ENCODE measurements at regions not wholly inside any gene's neighbourhood (a gene's known extent, or its start where the extent isn't known, plus 50 kb on each side); places are given as distances from the start of the nearest gene placed in this dataset.
"Not testable (repeated sequence)": the region's sequence is repeated elsewhere in the genome, so short reads cannot be mapped to it uniquely, and the experiment has no call there.

DNA sequence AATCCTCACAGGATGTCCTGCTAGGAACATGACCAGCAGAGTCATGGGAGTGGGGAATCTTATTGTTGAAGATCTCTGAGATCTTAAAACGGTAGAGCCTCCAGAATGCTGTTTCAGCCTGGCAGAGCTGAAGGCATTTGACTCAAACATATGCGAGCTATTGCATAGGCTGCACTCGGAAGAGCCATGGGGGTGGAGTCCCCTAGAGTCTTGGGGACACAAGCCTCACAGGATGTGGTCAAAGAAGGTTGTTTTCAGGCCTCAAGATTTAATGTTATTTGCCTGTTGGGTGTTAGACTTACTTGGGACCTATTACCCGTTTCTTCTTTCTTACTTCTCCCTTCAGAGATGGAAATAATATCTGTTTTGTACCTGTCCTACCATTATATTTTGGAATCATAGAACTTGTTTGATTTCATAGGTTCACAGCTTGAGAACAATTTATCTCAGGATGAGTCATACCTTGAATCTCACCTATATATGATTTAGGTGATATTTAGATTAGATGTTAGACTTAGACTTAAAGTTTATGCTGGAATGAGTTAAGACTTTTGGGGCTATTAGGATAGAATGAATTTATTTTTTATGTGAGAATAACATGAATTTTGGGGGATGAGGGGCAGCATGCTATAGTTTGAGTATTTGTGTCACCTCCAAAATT lies 172.2 kb upstream of the ATP2B1 start:
- DNase-seq (ENCODE audit: low read depth), result no peak

DNA sequence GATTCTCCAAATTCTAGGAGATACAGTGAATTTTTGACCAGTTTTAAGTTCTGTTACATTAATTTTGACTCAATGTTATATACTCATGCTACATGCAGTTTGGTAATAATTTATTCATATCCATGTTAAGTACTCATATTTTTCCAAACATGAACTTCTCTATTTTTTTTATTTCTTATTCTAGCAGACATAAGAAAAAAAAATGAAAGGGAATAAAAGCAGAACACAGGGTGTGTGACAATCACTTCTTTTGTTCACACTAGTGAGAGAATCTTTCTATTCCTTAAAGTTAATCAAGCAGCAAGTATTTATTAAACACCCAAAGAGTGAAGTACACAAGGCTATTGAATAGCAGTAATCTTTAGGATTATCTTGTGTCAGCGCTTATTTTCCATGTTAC lies 171.1 kb upstream of the ATP2B1 start:
- no peak for DNase-seq (ENCODE audit: low read depth)

DNA sequence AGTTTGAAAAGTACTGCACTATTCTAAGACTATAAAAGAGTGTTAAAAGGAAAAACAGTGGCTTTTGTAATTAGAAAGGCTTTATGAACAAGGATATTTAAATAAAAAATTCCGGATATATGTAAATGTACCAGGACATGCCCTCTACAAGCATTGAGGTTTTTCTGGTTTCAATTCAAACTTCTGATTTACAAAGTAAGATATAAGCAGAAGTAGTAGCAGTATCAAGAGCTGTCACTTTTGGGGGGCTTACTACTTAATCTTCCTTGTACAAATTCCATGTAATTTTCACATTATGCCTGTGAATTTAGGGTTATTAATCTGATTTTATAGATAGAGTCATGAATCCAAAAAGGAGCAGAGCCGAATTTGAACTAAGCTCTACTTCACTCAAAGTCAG lies 170.3 kb upstream of the ATP2B1 start:
- no peak for DNase-seq (ENCODE audit: low read depth)

DNA sequence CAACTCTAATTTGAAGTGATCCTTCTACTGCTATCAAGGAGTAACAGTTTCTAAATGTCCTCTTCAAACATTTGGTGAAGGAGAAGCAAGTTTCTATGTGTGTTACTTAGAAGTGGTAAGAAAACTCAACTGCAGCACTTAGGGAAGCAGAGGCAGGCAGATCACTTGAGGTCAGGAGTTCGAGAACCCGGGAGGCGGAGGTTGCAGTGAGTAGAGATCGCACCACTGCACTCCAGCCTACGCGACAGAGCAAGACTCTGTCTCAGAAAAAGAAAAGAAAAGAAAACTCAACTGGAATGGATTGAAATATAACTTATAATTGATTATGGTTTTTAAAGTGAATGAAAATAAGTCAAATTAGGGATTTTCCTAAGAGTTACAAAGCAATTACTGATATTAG lies 169.7 kb upstream of the ATP2B1 start:
- no peak for DNase-seq (ENCODE audit: low read depth)

DNA sequence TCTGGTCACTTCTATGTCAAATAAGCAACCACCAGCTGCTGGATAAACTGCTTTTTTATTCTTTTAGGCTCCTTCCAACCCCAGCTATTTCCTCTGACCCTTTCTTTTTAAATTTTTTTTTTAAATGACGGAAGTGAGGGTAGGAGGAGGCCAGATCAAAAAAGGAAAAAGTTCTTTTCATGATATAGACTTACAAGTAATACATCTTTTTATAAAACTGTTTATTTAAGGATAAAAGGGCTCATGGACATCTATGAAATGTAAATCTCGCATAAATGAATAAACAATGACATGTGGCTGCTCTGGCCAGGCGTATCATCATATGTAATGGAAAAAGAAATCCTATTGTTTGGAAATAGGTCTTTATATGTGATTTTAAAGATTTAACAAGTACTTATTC lies 169.0 kb upstream of the ATP2B1 start:
- no peak for DNase-seq (ENCODE audit: low read depth)

DNA sequence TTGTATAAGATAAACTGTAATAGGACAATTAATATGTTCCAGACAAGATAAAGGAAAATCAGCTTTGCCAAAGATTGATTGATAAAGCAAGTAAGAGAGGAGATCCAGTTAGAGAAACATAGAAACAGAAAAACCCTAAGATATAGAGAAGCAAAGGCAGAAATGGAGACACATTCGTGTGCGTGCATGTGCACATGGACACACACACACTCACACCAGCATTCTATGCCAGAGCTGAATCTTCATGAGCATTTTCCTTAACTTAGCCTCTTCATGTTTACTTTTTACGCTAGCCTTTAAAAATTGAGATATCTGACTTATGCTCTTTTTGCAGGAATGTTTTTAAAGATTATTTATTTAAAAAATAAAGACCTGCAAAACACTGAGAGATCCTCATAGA lies 168.5 kb upstream of the ATP2B1 start:
- DNase-seq (ENCODE audit: low read depth), result no peak

DNA sequence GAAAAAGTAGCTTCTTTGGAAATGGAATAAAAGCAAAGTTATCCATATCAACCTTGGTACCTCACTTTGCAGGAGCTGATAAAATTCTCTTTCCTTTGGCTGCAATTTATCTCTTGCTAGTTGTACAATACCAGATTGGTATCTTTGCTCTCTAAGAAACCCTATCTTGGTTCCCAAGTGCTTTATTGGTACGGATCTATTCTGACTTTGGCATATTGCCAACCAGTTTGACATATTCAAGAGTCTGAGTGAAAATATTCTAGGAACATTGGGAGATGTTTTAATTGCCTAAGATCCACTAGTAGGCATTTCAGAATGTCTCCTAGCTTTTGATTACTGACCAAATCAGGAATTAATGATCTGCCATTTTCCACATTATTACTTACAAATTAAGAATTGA lies 167.2 kb upstream of the ATP2B1 start:
- DNase-seq (ENCODE audit: low read depth), result no peak

DNA sequence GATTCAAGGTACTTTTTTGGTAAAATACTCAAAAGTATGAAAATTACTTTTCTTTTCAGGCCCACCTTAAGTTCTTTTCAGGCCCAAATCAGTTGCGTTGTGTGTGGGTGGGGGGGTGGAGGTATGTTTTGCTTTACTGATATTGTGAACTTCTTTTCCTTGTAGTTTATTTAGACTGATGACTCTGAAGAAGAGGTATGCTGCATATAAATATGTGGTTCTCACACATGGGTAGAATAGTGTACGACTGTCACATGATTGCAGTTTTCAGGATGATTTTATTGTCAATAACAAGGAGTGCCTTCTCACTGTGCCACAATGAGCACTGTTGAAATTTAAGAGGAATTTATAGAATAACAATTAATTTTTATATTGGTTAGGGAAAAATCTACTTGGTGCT lies 166.6 kb upstream of the ATP2B1 start:
- DNase-seq (ENCODE audit: low read depth), result no peak

DNA sequence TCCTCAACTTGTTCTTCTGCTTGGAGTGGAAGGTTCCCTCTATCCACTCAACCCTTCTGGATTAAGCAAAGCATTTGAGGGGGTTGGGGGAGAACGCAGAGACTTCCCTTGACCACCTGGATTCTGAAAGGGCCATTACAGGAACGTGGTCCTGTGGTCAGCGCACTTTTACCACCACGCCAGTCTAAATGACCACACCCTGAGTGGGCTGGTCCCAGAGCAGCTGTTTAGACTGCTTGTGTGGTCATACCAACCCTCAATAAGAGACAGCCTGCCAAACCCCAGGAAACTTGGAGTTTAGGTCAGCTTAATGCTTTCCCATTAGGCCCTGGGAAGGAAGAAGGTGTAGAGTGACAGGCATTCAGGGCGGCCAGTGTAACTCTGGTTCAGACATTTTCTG lies 165.5 kb upstream of the ATP2B1 start:
- DNase-seq (ENCODE audit: low read depth), result no peak

DNA sequence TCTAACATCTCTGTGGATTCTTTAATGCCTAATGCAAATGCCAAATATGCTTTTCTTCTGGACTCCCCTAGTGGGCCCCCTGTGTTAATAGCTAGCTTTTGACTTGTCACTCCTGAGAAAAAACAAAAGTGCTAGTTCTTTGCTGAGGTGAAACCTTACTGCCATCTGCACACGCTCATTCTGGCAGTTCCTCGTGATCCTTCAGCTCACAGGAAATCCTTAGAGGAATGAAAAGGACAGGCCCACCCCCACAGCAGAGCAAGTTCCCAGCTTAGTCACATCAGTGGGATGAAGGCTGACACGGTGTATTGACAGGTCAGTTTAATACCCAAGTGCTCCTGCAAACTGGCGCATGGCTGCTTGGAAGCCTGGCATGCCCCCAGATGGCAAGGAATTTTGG lies 165.1 kb upstream of the ATP2B1 start:
- DNase-seq (ENCODE audit: low read depth), result no peak

DNA sequence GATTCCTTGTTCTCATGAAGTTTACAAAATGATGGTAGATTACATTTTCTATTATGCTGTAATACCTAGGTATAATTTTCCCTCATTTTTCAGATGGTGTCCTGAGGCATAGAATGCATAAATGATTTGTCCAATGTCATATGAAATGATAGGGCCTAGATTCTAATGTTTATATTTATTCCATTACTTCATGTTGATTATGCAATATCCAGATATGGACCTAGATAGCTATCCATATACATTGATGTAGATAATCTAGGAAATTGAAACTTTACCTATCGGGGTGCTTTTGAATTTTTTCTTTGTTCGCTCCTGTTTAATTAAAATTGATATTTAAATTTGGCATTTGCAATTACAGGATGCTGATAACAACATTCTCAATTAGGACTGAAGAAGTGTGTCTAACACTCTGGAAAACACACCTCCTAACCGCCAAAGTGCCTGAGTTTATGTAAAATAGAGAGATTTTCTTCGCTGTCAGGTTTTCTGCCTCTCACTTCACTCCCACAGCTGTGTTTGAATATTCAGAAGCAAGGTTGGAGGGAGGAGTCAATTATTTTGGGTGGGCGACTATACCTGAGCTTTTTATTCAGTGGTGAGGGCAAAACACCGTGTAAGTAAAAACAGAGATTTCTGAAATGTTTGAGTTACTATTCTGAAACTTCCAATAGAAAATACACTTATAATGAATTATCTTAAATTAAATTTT lies 164.4 kb upstream of the ATP2B1 start:
- no peak for DNase-seq (ENCODE audit: low read depth)

DNA sequence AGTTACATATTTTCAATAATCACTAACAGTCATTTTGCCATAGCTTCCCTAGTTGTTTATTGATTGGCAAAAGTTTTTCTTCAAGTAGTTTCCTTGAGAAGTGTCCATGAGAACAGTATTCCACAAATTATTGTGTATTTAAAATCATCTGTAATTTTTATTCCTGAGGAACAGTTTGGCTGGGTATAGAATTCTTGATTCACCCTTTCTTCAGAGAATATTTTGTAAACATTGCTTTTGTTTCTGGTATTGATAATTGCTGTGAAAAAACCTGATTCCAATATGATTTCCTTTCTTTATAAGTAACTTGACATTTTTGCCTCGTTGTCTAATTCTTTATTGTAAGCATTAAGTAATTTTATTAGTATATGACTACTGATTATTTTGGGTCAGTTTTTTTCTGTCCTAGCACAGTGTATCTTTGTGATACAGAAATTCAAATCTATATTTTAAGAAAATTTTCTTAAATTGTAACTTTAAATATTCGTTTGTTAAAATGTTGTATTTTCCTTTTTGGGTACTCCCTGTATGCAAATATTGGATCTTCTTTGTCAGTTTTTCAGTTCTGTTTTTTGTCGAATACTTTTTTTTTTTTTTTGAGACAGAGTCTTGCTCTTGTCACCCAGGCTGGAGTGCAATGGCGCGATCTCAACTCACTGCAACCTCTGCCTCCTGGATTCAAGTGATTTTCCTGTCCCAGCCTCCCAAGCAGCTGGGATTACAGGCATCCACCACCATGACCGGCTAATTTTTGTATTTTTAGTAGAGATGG lies 162.0 kb upstream of the ATP2B1 start:
- DNase-seq (ENCODE audit: low read depth), result no peak

DNA sequence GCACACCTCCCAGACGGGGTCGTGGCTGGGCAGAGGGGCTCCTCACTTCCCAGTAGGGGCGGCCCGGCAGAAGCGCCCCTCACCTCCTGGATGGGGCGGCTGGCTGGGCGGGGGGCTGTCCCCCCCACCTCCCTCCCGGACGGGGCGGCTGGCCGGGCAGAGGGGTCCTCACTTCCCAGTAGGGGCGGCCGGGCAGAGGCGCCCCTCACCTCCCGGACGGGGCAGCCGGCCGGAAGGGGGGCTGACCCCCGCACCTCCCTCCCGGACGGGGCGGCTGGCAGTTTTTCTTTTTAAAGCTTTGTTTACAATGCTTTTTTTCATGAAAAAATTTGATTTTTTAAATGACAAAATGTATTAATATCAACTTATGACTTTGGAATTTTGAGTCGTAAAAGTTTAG lies 159.0 kb upstream of the ATP2B1 start:
- not testable (repeated sequence) for DNase-seq (ENCODE audit: low read depth)

DNA sequence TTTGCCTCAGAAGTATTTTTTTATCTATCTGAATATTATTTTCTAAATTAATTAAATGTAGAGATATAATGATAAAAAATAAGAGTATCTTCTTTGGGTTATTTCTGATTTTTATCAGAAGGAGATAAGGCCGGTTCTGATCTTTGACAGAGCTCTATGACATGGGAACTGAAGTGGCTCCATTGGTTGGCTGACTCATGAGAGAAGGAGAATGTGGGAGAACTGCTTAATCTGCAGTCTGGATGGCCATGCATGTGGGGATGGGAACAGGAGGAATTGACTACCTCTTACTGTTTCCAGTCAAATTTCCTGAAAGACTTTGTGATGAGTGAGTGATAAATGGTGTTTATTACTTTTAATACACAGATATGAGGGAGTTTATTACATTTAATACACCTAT lies 155.8 kb upstream of the ATP2B1 start:
- DNase-seq (ENCODE audit: low read depth), result no peak

DNA sequence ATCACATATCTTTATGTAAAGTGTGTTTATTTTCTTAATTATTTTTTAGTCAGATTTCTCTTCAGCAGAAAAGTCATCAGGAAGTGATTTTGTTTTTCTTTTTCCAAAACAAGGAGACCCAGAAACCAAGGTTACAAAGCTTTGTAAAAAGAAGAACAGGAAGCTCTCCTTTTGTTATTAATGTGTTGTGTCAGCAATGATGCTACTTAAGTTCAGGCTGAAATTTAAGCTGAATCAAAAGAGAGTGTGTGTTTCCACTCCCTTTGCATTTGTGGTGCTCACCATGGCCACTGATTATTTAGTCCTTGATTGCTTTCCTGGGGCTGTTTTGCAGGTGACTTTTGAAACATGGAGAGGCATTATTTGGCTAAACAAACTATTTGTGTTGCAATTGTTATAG lies 155.3 kb upstream of the ATP2B1 start:
- no peak for DNase-seq (ENCODE audit: low read depth)

DNA sequence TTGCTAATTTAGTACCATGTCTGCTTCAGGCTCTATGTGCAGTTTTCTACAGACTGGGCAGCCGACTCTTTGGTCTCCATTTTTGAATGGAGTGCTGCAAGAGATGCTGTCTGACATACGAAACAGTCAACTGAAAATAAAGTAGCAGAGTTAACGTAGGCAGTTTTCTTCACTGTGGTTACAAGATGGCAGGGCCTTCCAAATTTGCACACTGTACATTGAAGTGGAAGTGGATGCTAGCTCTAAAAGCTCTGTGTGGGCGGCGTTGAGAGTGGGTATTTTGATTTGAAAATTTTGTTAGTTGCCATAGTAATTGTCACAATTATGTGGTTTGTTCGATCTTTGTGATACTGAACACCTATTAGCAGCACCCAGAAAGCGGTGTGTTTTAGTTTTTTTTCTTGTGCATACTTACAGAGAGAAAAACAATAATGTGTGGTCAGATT lies 154.9 kb upstream of the ATP2B1 start:
- DNase-seq (ENCODE audit: low read depth), result no peak

DNA sequence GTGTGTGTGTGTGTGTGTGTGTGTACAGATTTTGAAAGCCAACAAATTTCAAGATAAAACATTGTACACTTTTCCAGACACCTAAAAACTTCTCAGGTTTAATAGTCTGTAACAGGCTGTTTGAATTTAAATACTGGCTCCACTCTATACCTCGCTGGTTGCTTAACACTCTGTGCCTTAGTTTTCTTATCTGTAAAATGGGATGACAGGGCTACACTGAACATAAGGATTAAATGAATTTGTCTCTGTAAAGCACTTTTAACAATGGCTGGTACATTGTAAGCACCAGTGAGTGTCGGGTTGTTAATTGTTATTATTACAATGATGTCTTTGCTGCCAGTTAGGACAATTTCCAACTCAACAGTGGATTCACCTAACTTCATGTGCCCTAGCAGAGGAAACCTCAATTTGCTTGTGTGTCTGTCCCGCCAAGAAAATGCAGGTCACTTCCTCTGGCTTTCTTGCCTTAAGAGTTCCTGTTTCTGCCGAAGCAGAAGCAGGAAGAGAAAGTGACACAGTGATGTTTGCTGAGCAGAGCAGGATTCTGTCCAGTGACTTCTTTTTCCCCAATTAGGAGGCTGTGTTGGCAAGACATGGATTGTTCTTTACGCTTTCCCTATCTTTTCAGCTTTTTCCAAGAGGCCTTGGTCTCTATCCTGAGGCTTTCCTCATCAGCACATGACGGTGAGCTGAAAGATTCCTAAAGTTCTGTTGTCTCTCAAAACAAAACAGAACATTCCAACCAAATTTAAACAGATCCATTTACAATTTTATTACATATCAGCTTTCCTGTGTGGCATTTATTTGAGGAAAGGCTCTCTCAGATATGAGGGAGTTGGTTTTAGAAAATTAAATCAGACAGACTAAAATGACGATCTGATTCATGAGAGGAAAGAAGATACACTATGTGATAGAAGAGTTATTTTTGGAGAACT lies 154.1 kb upstream of the ATP2B1 start:
- no peak for DNase-seq (ENCODE audit: low read depth)

DNA sequence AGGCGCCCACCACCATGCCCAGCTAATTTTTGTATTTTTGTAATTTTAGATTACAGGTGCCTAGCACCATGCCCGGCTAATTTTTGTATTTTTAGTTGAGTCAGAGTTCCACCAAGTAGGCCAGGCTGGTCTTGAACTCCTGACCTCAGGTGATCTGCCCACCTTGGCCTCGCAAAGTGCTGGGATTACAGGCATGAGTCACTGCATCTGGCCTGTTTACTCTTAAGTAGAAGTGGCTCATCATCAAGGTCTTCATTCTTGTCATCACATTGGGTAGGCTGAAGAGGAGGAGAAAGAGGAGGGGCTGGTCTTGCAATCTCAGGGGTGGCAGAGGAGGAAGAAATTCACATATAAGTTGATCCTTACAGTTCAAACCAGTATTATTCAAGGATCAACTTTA lies 152.4 kb upstream of the ATP2B1 start:
- DNase-seq (ENCODE audit: low read depth), result no peak

DNA sequence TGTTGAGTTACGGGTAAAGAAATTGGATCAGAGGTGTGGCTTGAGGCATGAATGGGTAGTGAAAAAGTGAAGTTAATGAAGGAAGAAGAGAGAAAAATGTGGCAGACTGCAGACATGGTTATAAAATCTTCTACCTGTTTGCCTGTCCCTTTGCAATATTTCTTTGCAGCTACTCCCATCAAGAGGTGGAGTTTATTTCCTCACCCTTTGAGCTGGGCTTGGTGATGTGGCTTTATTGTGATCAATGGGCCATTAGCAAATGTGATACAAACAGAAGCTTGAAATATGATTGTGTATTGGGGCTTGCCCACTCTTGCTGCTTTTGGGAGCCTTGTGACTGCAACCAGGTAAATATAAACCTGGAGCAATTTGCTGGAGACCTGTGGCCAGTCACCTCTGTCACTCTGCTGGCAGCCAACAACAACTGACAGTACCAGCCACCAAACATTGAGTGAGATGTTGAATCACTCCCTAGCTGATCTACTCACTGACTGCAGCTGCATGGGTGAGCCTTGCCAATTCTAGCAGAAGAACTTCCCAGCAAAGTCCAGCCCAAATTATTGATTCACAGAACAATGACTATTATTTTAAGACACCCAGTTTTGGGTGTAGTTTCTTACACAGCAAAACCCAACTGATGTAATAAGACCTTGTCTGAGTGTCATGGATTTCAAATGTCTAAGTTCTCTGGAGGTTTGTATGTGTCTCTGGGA lies 151.0 kb upstream of the ATP2B1 start:
- DNase-seq (ENCODE audit: low read depth), result no peak

DNA sequence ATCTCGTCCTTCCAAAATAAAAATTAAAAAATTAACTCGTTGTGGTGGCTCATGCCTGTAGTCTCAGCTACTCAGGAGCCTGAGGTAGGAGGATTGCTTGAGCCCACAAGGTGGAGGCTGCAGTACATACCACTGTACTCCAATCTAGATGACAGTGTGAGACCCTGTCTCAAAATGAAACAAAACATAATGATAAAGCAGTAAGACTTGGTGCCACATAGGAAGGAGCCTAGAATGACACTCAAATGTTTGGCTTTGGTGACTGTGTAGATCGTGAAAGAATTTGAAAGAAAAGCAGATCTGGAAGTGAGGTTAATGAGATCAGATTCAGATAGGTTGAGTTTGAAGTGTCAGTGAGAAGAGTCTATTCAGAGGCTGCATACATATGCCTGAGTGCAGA lies 150.1 kb upstream of the ATP2B1 start:
- DNase-seq (ENCODE audit: low read depth), result no peak

DNA sequence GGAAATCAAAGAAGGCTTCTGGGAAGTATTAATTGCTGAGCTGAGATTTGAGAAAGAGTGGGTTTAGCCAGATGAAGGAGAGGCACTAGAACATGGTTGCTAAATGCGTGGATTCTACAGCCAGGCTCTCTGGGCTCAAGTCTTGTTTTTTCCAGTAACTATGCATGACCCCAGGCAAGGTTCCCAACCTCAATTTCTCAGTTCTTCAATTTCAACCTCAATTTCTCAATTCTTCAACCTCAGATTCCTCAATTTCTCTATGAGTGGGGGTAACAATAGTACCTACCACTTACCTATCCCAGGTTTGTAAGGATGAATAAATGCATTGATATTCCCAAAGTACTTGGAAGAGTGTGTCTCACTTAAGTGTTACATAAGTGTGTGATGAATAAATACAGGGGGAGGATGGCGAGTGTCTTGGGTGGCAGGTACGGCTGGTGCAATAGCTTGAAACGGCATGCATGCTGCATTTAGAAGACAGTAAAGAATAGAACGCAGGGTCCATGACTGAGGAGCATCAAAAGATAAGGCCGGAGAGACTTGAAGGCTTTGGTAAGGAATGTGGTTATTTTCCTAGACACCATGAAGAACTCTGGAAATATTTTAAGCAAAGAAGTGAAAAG lies 149.1 kb upstream of the ATP2B1 start:
- no peak for DNase-seq (ENCODE audit: low read depth)

Data from stimulated activated CD8-positive, alpha-beta memory T cell treated with anti-CD3 and anti-CD28 coated beads, Interleukin-12 subunit alpha, Interleukin-12 subunit beta, amount 100 ng/mL, for 4 hours (primary cell).